HG03135 (cell line): ENCODE measurements at regions not wholly inside any gene's neighbourhood (a gene's known extent, or its start where the extent isn't known, plus 50 kb on each side); places are given as distances from the start of the nearest gene placed in this dataset.

Experiments
- ATAC-seq: cut with Tn5 transposase; IDR thresholded peaks from one replicate; pipeline ENCODE4 v1.9.1; 2021; ENCODE audit warnings: mild to moderate bottlenecking, moderate library complexity; ENCODE audit not compliant: unreplicated experiment

DNA sequence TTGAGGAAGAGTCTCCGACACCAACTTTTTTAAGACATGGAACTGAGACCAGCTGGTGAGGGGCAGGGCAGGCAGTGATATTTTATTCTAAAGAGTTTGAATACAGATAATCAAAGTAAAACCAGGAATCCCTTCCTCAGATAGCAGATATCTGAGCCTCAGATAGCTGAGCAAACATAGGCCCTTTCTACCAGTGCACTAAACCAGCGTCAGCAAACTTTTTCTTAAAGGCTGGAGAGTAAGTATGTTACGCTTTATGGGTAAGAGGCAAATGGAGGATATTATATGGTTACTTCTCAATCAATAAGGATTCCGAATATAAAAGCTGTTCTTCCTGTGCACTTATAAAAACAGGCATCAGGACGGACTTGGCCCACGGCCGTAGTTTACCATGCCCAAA, 73.9 kb downstream of the WNT5A start:
- ATAC-seq, result no peak

DNA sequence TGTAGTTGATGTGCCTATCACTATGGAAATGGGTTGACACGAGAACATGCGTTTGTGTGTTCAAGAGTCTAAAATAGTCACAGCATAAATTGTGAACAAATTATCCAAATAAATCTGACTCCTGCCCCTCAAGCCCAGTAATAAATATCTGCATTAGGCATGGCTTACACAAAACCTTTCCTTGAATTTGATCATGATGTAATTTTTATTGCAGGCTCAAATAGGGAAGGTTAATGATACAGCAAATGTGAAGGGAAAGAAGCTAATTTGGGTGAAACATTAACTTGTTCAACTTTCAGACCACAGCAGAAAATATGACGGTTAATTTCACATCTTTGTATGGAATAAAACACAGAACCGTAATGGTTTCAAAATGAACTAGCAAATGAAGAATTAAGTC, 74.6 kb downstream of the WNT5A start:
- ATAC-seq, result no peak

DNA sequence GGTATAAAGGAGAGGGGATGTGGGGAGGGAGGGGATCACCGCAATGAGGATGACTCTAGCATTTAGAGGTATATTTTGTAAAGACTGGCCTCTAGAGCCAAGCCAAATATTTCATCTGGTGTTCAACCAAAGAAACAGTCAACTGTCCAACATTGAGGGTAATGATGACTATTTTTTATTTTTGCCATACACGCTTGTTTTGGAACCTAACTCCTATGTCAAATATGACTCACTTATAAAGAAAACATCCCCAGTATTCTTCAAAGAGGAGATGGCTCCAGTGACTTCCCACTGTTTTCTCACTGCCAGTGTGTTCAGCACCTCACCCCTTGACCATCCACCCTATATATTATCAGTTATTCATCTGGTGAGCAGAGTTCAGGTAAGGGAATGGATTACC, 77.3 kb downstream of the WNT5A start:
- no peak for ATAC-seq

DNA sequence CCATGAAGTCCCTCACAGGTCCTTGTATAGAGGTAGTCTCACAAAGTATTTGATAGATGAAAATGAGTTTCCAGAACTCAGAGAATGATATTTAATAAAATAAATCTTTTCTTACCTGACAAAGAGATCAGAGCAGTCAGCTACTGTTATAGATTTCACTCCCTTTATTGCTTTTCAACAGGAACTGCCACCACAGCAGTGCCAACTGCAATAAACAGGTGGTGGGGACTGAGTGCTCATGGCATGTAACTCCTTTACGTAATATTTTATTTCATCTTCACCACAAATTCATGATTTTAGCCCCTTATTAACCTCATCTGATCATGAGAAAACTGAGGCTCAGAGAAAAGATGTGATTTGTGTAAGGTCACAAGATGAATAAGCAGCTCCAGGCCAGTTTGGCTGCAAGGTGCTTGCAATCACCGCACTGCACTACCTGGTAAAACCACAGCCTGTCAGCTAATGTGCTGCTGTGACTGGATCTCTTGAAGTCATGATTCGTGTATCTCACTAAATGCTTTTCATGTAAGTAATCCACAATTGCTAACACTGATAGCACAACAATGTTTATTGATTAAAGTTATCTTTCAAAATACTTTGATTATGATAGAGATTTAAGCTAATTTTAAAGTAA, 78.8 kb downstream of the WNT5A start:
- ATAC-seq, result no peak

DNA sequence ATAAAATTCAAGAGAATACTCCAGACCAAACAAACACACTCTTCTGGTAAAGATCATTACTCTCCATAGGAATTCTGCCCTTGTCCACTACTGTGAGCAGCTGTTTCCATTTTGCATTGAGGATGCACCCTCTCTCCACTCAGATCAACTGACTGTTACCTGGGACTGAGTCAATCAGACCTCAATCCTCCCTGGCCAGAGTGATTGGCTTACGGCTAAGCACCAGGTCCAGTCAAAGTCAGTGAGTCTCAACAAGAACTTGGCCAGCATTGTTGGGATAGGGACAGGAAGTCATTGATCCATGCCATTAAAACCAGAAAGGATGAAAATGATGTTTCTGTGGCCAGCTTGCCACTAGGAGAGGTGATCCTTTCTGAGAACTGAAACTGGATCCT, 79.7 kb downstream of the WNT5A start:
- ATAC-seq, result no peak

DNA sequence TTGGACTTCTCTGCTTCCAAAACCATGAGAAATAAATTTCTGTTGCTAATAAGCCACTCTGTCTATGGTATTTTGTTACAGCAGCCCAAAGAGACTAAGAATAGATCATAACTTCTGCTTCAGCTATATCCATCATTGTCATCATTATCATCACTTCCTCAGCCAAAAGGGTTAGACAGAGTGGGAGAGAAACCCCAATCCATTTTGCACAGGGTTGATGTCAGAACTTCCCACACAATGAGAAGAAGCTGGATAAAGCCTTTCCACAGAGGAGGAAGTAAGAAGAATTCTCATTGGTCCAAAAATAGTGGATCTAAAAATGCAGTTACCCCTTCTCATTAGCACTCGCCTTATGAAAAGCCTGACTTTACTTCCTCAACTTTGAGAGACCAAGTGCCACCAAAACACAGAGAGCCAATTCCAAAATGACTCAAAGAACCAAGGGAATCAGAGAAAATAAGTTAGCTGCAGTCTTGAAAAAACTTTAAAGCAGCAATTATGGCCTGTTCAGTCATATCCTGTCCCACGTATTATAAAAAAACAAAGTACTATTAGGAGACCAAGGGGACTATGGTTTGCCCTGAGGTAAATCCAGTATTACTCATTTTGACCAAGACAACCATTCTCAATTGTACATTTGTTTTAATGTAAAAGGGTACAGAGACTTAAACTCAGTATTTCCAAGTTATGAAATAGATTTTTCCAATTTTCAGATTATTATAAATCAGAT, 80.2 kb downstream of the WNT5A start:
- ATAC-seq, result no peak

DNA sequence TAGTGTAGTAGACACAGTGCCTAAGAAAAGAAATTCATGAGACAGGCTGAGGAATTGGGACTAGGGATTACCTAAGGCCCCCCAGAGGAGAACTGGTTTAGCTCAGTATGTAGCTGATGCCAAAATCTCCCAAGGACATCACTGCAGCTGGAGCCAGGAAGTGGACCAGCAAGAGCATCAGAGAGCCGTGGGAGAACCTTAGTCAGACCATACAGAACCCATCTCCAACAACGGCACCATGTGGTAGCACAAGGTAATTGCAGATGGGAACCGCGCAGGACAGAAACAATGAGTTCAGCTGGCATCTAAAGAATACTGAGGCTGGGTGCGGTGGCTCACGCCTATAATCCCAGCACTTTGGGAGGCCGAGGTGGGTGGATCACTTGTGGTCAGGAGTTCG, 81.7 kb downstream of the WNT5A start:
- no peak for ATAC-seq

DNA sequence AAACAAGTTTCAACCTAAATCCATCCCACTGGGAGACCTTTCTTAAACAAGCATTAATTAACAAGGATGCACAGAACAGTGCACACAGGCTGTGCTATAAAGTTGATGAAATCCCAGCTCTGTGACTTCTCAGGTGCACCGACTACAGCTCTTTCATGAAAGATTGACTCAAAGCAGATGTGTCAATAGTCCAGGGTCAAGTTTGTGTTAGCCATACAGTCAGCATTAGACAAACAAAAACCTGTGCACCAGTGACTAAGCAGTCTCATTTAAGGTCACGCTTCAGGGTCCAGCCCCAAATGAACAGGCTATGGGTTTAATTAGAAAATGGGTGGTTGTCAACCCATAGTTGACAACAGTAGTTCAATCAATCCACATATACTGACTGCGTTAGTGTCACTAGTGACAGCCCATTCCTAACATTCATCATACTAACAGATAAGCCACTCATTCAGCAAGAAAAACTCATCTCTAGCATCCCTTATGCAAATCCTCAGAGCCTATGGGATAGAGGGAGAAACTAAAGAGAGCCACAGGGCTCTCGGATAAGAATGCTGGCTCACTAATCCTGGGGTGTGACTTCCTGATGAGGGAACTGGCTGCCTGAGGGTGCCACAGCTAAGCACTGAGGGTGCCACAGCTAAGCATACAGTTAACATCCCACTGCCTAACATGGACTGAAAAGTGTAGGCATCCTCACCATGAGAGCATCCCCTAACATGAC, 84.1 kb downstream of the WNT5A start:
- no peak for ATAC-seq

DNA sequence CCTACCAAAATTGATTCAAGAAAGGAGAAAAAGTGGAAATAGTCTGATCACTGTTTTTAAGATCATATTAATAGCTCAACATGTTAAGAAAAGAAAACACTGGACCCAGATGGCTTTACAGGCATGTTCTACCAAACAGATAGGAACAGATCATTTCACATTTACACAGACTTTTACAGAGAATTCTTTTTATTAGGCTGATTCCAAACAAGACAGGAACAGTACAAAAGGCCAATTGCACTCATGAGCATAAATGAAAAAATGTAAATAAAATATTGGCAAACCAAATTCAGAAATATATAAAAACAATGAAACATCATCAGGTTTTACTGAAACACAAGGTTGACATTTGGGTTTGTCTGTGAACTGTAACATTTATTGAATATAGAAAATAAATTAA, 106.5 kb downstream of the WNT5A start:
- ATAC-seq, result no peak

DNA sequence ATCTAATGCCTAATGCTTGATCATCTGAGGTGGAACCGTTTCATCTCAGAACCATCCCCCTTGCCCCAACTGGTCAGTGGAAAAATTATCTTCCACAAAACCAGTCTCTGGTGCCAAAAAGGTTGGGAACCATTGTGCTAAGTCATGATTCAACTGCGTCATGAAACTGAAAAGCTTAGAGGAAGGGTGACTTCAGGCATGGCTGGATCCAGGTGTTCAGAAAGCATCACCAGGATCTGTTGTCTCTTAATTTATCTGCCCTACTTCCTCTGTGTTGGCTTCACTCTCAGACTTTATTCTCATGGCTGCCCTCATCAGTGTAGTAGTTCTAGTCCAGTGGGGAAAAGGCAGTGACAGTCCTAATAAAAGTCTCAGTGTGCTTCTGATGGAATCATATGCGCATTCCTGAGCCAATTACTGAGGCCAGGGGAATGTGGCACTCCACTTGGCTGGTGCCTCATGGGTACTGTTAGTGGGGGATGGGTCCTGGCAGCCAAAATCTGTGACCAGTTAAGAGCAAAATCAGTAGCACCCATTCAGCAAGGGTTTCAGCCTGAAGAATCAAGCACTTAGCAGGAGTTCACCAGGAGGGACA, 110.3 kb downstream of the WNT5A start:
- ATAC-seq, result no peak

DNA sequence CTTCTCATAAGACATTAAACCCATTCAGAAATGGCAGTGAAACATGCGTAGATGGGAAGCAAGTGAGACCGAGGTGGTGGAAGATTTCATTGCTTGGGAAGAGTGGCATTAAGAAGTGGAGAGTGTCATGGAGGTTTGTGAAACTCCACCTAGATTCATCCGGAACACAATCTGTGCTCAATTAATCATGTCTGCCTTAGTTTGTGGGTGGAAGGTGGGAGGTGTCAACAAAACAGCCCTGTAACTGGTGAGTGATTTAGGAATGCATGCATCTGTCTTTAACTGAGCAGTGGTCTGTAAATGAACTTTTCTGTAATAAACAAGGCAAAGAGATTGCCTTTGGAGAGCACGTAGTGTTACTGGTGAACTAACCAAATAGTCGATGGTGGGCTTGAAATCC, 113.7 kb downstream of the WNT5A start:
- no peak for ATAC-seq

DNA sequence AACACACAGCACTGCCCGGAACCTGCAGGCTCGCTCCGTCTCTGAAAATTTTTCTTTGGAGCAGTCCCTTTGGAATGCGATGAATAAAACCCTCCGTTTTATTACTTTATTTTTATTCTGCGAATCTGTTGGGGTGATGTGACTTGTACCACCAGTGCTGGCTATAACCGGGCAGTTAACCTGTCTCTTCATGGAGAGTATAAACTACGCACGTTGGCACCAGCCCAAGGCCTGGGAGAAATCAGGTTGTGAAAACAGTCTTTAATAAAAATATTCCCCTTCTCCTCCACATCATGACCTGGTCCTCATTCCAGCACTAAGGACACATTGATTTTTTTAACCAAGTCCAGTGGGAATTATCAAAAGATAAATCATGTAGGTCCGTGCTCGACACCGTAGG, 116.8 kb downstream of the WNT5A start:
- ATAC-seq, result no peak

DNA sequence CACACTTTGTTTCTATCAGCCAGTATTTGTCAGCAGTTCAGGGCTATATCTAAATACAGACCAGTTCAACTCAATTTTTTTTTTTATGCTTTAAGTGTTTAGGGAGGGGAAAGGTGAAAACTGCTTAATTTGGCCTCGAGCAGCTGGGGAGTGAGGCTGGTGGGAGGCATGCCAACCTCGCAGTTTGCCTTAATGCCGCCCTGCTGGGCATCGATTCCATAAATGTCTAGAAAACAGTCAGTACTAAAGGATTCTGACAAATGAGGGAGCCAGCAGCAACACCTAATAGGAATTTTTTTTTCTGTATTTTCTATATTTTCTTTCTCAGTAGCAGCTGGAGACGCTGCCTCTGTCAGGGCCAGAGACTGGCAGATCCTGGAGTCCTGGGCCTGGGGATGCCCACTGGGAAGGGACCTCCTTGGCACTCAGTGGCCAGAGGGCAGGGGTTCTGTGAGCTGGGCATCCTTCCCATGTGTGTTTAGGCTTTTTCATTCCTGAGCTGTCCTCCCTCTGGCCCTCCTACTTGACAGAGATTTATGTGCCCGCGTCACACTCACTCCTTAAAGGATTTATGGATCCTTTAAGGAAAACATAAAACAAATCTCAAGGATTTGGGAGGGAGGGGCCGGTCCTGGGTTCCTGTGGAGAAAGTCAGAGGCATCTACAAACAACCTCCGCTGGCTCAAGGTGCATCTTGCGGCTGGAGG, 117.8 kb downstream of the WNT5A start:
- ATAC-seq, result no peak

DNA sequence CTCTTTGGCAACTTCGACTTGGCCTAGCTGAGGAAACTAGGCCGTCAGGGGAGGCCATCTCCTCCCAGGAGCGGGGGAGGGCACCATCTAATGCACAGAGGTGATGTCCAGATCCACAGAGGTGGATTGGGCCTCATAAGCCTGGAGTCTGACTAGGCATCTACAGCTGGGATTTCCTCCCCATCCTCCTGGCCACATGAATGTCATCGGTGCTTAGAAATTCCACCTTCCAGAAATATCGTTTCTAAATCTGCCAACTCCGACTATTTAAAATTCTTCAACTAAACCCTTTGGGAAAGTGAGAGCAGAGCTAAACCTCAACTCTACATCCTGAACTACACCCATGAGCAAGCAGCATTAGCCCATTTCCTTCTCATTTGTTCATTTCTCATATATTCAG, 118.7 kb downstream of the WNT5A start:
- no peak for ATAC-seq

DNA sequence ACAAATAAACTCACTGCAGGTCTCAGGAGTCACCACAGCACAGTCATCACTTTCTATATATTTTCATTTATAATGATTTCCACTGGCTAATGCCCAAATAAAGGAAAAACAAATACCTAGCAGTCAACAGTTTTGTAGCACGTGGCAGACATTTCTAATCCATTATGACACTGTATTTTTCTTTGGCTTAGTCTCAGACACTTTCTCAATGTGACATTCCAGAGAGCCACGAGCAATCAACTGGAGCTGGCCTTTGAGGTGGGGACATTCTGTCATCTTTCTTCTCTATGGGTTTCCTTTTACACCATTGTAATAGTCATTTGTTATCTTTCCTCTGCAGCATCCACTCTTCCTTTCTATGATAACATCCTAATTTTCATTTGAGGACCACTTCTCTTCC, 119.7 kb downstream of the WNT5A start:
- ATAC-seq, result no peak

DNA sequence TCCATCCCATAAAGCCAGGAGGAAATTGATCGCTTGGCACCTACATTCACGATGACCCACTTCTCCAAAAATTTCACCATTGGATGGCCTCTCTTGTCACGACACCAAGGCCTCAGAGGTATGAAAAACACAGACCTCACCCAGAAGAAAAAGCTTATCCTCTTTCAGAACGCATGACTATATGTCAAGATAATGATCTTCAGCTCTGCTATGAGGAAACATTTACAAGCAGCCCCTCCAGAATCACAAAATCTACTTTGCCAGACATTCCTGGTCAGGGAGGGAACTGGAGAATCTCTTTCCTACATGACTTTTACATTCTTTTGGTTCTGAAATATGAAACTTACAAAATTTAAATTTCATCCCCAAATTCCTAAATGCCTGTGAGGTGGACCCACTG, 122.7 kb downstream of the WNT5A start:
- no peak for ATAC-seq

DNA sequence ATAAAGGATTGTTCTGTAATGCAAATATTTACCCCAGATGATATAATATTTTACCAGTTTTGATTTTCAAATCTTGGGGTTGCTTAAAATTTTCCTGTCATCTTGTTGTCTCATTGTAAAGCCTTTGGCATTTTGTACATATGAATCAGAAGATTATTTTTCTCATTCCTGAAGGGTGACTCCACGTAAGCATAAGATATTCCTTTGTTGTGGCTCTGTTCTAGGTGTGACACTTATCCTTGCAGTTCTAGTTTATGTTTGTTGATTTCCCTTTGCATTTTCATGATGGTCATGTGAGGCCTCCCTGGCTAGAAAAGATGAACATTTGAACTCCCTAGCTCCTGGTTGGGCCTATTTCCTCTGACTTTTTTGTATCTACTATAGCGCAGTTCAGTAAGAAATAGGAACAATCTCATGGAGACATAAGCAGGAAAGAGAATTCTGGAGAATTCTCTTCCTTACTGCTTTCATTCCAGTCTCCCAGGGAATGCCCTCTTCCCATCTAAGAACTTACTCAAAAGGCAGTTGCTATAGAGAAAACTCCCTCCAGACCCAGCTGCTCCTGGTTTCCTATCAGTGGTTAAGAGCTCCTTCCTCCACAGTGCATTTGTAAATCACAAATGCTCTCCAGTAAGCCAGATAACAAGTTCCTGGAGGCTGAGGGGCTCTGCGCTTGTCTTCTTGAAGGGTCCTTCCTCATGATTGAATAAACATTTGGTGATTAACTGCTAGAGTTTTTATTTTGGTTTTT, 124.7 kb downstream of the WNT5A start:
- ATAC-seq, result no peak

DNA sequence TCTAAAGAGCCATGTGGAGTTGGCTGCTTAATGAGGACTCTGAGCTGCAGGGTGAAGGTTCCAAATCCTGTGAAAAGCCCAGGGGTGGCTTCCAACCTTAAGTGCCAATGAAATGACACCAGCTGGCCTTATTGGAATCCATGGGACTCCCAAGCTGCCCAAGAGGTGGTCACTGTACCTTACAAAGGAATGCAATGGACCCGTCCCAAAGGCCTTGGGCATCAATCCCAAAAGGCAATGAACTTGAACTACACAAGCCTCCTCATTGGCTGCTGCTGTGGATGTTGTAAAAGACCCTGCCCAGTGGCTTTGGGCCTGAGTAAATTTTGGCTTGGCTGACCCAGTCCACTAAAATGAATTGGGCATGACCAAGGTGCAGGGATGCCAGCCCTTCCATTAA, 129.3 kb downstream of the WNT5A start:
- ATAC-seq, result no peak

DNA sequence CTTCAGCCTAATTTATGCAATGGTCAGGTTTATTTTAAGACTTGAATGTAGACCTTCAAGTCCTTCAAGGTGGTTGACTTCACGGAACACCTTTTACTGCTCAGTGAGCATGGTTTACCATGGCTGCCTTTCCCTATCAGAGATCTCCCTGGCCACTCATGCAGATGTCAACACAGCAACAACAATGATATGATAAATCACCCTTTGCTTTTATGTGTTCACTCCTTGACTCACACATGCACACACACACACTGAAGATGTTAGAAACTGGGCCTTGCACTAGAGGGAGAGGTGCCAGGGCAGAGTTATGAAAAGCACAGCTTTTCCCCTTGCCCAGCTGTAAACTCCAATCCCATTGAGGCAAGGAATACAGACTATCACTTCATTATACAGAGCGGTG, 134.4 kb downstream of the WNT5A start:
- no peak for ATAC-seq

DNA sequence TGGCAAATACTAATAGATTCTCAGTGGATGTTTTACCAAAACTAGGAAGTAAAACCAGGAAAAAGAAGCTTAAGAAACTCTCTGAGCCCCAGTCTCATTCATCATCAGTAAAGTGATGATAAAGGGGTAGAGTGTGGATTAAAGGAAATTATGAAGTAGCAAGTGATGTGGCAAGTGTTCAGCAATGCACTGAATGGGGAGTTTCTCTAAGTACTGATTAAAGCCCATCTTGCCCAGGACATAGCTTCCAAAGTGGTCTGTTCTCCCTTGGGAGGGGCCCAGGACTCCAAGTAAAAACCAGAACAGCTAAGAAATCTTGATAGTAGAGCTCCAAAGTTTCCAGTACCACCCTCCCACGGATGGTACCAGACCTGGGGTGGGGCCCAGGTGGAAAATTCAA, 137.3 kb downstream of the WNT5A start:
- no peak for ATAC-seq
